Sigmoid colon (tissue), 6 donors: ENCODE measurements at regions not wholly inside any gene's neighbourhood (a gene's known extent, or its start where the extent isn't known, plus 50 kb on each side); places are given as distances from the start of the nearest gene placed in this dataset.

Experiments used
- DNase-seq: peaks from one replicate; pipeline ENCODE4 v3.0.0-alpha.2; 2019
- H3K27ac ChIP-seq, 4 donors: fragments of 200-600 bp; sonication (generic); one replicate each; pipeline ENCODE4 v1.5.1; 2016 to 2019; ENCODE audit warnings: mild to moderate bottlenecking in 1 of 4
- H3K27me3 ChIP-seq, 3 donors: fragments of 200-600 bp; sonication (generic); one replicate each; pipeline ENCODE4 v1.5.1; 2019; ENCODE audit warnings: mild to moderate bottlenecking in 1 of 3
- H3K36me3 ChIP-seq, 4 donors: fragments of 200-600 bp; sonication (generic); one replicate each; pipeline ENCODE4 v1.5.1; 2016 to 2019
- H3K4me1 ChIP-seq, 4 donors: fragments of 200-600 bp; sonication (generic); one replicate each; pipeline ENCODE4 v1.5.1; 2017 to 2019
- H3K4me3 ChIP-seq, 4 donors: fragments of 200-600 bp; sonication (generic); one replicate each; pipeline ENCODE4 v1.5.1; 2017 to 2019; ENCODE audit warnings: mild to moderate bottlenecking in 2 of 4, moderate library complexity in 1 of 4
- H3K9me3 ChIP-seq, 4 donors: fragments of 200-600 bp in 3 of 4; sonication (generic) in 3 of 4; one replicate each; pipeline versions ENCODE4 v1.5.1 to v1.6.1; 2013 to 2019
- CTCF ChIP-seq, 4 experiments: fragments of 450-650 bp in 3 of 4; fragments of 200-600 bp in 1 of 4; IDR thresholded peaks; one replicate each; pipeline ENCODE4 v1.5.1; 2016 to 2019; ENCODE audit warnings: antibody characterized with exemption in 4 of 4, mild to moderate bottlenecking in 3 of 4, moderate library complexity in 2 of 4
- EP300 ChIP-seq, 4 donors: sonication (generic); formaldehyde crosslinking; IDR thresholded peaks; one replicate each; pipeline ENCODE4 v1.6.1; 2017; ENCODE audit warnings: antibody characterized with exemption in 4 of 4
- POLR2A ChIP-seq, 2 donors: fragments of 450-650 bp; IDR thresholded peaks; one replicate each; pipeline ENCODE4 v1.6.1; 2016; ENCODE audit warnings: antibody characterized with exemption in 2 of 2, mild to moderate bottlenecking in 2 of 2, moderate library complexity in 2 of 2
- POLR2AphosphoS5 ChIP-seq, 4 donors: sonication (generic); formaldehyde crosslinking; IDR thresholded peaks; one replicate each; pipeline ENCODE4 v1.6.1; 2017; ENCODE audit warnings: antibody characterized with exemption in 4 of 4
- WGBS, 2 donors: extraction: QIAGEN DNeasy Blood & Tissue Kit; methylation state at CpG; one replicate each; pipeline ENCODE4 v1.1.7; 2013; 5-methylcytosine and 5-hydroxymethylcytosine counted together
- intact Hi-C: fragments of 100-400 bp; cut with DNase I; formaldehyde crosslinking; loops from one replicate; pipeline ENCODE4 v1.15.1; 2023
- donor health status: healthy with polysubstance abuse.
- donor health status: healthy.

- H3K4me3 ChIP-seq = no peak overlapping the region
- no peaks in the 10 kb centered on the region for H3K36me3 ChIP-seq
- H3K9me3 ChIP-seq = no peaks in the 10 kb centered on the region
- intact Hi-C loops = no loop called here
- H3K4me1 ChIP-seq = no peaks in the 10 kb centered on the region
- TF ChIP-seq POLR2AphosphoS5 (IDR thresholded peaks at IDR 0.05) (no peak), EP300 (IDR thresholded peaks at IDR 0.05) (no peak), POLR2A (IDR thresholded peaks at IDR 0.05) (no peak), CTCF (IDR thresholded peaks at IDR 0.05) (no peak)
- H3K27me3 ChIP-seq = no peaks in the 10 kb centered on the region
- DNase-seq = no peak
- no peak overlapping the region for H3K27ac ChIP-seq
- WGBS, 2 donors = 70 to 81% methylated on average over 5 of the region's 5 CpGs
Measured at GRCh38 chr14:97517566-97518234, 720.5 kb downstream of the VRK1 start.

- no peak for TF ChIP-seq CTCF (IDR thresholded peaks at IDR 0.05)
- no peak for TF ChIP-seq POLR2A (IDR thresholded peaks at IDR 0.05)
- TF ChIP-seq EP300 (IDR thresholded peaks at IDR 0.05) = no peak
- TF ChIP-seq POLR2AphosphoS5 (IDR thresholded peaks at IDR 0.05) = no peak
- 44 to 64% methylated on average over 3 of the region's 3 CpGs for WGBS, 2 donors
- Histone ChIP-seq H3K4me3 (no peak overlapping the region), H3K27ac (no peak overlapping the region), H3K9me3 (no peaks in the 10 kb centered on the region), H3K36me3 (no peaks in the 10 kb centered on the region), H3K27me3 (no peaks in the 10 kb centered on the region), H3K4me1 (no peaks in the 10 kb centered on the region)
- no peak for DNase-seq
- intact Hi-C loops = no loop called here
Measured at GRCh38 chr14:97523936-97524335, 726.8 kb downstream of the VRK1 start.

GRCh38 chr14:97524589-97525319 is 727.6 kb downstream of the VRK1 start:
- H3K4me3 ChIP-seq = no peak overlapping the region
- no peaks in the 10 kb centered on the region for H3K36me3 ChIP-seq
- H3K4me1 ChIP-seq = no peaks in the 10 kb centered on the region
- TF ChIP-seq POLR2A (IDR thresholded peaks at IDR 0.05) (no peak), POLR2AphosphoS5 (IDR thresholded peaks at IDR 0.05) (no peak), EP300 (IDR thresholded peaks at IDR 0.05) (no peak), CTCF (IDR thresholded peaks at IDR 0.05) (no peak)
- DNase-seq = no peak
- H3K27ac ChIP-seq = no peak overlapping the region
- intact Hi-C loops = no loop called here
- 60 to 75% methylated on average over 7 of the region's 7 CpGs for WGBS, 2 donors
- no peaks in the 10 kb centered on the region for H3K27me3 ChIP-seq
- H3K9me3 ChIP-seq = no peaks in the 10 kb centered on the region

GRCh38 chr14:97527993-97528392 is 730.8 kb downstream of the VRK1 start:
- no peaks in the 10 kb centered on the region for H3K9me3 ChIP-seq
- no peak overlapping the region for H3K27ac ChIP-seq
- TF ChIP-seq POLR2A (IDR thresholded peaks at IDR 0.05) (no peak), EP300 (IDR thresholded peaks at IDR 0.05) (no peak), POLR2AphosphoS5 (IDR thresholded peaks at IDR 0.05) (no peak), CTCF (IDR thresholded peaks at IDR 0.05) (no peak)
- no peak overlapping the region for H3K4me3 ChIP-seq
- peaks cover 0 to 4% (median 0%) of the 10 kb centered on the region in 3 donors for H3K27me3 ChIP-seq
- H3K4me1 ChIP-seq = no peaks in the 10 kb centered on the region
- no peaks in the 10 kb centered on the region for H3K36me3 ChIP-seq
- no peak for DNase-seq
- intact Hi-C loops = no loop called here
- 63 to 81% methylated on average over 4 of the region's 4 CpGs for WGBS, 2 donors
